Coronary artery (tissue), 2 donors: ENCODE measurements at regions not wholly inside any gene's neighbourhood (a gene's known extent, or its start where the extent isn't known, plus 50 kb on each side); places are given as distances from the start of the nearest gene placed in this dataset.

Source experiments
- DNase-seq: peaks from one replicate; pipeline ENCODE4 v3.0.0-alpha.2; 2017; ENCODE audit warnings: low spot score
- H3K27ac ChIP-seq, 2 donors: fragments of 200-600 bp; sonication (generic); one replicate each; pipeline ENCODE4 v1.5.1; 2016 to 2019
- H3K4me3 ChIP-seq: fragments of 200-600 bp; sonication (generic); 2 replicates; pipeline ENCODE4 v1.5.1; 2016; ENCODE audit warnings: mild to moderate bottlenecking, moderate library complexity
- TF ChIP-seq, protein P1 (sequence below): fragments of 200-600 bp; sonication (generic); IDR thresholded peaks from one replicate; pipeline ENCODE4 v1.5.1; 2019; ENCODE audit warnings: antibody characterized with exemption

DNA sequence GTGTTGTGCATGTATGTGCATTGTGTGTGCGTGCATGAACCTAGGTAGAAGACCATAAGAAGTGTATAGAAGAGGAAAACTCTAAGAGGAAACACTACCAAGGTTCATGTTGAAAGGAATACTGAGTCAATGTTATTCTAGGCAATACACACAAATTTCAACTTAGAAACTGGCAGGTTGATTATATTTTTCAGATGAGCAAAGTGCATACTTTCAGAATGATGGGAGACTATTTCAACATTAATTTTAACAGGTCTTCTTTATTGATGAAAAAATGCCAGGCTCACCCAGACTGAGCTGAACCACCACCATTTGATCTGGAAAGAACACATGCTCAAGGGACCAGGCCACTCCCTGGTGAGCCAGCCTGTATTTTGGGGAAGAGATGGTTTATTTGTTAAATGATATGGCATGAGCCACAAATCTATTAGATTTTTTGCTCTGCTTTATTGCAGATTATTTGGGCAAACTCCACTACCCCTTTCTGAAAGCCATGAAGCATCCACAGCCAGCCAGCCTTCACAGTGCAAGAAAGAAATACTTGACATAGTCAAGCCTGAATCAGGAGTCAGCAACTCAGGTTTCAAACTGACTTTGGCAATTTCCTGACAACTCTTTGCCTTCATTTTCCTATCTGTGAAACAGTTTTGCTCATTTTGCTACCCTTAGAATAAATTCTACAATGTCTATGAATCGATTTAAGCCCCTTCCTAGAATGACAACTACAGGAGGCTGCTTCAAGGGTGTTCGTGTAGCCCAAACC, 368.9 kb downstream of the COG6 start:
- DNase-seq: no peak
- H3K27ac ChIP-seq: no peak overlapping the region
- H3K4me3 ChIP-seq: no peak overlapping the region
- TF ChIP-seq, protein P1, sequence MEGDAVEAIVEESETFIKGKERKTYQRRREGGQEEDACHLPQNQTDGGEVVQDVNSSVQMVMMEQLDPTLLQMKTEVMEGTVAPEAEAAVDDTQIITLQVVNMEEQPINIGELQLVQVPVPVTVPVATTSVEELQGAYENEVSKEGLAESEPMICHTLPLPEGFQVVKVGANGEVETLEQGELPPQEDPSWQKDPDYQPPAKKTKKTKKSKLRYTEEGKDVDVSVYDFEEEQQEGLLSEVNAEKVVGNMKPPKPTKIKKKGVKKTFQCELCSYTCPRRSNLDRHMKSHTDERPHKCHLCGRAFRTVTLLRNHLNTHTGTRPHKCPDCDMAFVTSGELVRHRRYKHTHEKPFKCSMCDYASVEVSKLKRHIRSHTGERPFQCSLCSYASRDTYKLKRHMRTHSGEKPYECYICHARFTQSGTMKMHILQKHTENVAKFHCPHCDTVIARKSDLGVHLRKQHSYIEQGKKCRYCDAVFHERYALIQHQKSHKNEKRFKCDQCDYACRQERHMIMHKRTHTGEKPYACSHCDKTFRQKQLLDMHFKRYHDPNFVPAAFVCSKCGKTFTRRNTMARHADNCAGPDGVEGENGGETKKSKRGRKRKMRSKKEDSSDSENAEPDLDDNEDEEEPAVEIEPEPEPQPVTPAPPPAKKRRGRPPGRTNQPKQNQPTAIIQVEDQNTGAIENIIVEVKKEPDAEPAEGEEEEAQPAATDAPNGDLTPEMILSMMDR: no peak

DNA sequence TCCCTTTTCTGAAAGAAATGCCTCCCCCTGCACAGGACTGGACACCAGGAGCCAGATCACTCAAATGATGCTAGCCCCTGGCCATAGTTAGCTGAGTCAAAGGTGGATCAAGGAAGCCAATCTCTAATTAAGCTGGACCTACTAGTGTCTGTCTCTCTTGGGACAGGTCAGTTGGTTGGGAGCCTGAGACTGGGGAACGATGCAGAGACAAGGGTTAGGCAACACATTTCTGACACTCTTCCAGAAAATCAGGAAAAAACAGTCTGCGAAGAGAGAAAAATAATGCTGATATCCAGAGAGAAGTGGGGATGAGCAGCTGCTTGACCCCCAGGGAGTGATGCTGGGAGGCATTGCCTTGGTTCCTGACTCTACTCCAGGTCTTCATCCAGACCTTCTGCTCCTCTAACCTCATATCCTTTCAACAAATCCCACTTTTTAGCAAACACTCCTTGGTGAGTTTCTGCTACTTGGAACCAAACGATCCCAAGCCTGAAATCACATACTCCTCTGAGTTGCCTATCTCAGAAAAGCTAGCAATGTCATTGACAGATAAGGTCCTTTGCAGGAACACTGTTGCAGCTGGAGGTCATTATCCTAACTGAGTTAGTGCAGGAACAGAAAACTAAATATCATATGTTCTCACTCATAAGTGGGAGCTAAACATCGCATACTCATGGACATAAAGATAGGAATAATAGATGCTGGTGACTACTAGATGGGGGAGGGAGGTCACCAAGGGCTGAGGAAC, 369.7 kb downstream of the COG6 start:
- DNase-seq: no peak
- Histone ChIP-seq H3K27ac (no peak overlapping the region), H3K4me3 (no peak overlapping the region)
- TF ChIP-seq, protein P1: no peak

DNA sequence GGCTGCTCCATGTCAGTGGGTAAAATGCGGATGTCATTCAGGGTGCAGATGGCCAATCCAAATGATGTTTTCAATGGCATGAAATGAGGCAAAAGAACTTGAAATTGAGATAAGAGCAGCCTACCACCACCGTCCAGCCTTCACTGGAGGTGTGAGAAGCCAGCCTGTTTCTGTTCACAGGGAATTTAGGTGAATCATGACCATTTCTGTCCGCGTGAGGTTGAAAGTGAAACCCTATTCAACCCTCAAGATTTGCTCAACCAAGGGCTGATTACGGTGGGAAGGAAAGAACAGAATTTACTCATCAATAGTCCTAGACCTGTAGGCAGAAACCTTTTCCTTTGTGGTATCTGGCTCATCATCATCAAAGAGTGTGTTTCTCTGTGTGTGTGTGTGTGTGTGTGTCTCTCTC, 370.7 kb downstream of the COG6 start:
- H3K27ac ChIP-seq: no peak overlapping the region
- DNase-seq: no peak
- H3K4me3 ChIP-seq: no peak overlapping the region
- TF ChIP-seq, protein P1: no peak

DNA sequence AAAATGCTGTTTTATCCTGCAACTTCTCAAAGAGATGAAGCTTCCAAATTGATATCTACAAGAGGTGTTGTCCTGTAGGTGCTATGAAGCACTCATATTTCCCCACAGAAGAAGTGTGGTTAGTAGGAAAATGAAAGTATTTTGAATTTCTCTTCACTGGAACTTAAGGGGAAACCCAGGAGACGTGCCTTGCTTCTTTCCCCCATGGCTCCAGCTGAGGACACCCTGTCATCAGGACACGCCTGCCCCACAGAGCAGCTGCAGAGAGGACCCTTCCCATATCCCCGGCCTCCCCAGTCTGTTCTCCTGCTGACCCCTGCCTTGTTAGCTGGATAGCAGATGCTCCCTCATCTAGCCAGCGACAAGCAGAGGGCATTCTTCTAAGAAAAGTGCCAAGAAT, 371.3 kb downstream of the COG6 start:
- TF ChIP-seq, protein P1: no peak
- no peak for DNase-seq
- H3K4me3 ChIP-seq: no peak overlapping the region
- no peak overlapping the region for H3K27ac ChIP-seq

DNA sequence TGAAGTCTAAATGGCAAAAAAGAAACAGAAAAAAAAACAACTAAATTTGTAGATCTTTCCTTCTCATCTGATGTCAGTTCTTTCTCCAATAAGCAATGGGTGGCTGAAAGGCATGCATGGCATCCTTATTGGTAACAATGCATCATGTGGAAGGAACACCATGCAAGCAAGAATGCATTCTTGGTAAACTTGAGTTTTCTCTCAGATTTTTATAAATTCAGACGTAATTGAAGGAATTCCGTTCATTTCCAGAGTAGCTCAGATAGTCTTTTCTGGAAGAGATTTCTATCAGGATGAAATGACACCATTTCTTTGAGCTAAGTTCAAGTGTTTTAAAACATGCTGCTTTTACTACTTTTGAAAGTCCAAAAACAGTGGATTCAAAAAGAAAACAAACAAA, 373.0 kb downstream of the COG6 start:
- TF ChIP-seq, protein P1: no peak
- DNase-seq: no peak
- Histone ChIP-seq H3K4me3 (no peak overlapping the region), H3K27ac (no peak overlapping the region)

GRCh38 chr13:40031031-40031430, 375.6 kb downstream of the COG6 start:
- Histone ChIP-seq H3K4me3 (no peak overlapping the region), H3K27ac (no peak overlapping the region)
- DNase-seq: no peak
- TF ChIP-seq, protein P1: no peak

GRCh38 chr13:40039061-40039460, 383.6 kb downstream of the COG6 start:
- TF ChIP-seq, protein P1: no peak

More at GRCh38 chr13:40039061-40039460, 383.6 kb downstream of the COG6 start:
- Histone ChIP-seq H3K27ac (no peak overlapping the region), H3K4me3 (no peak overlapping the region)
- no peak for DNase-seq
